BLaER1 treated with 17β-estradiol and CSF1 and Interleukin-3, amounts not matched to agents 10 nM and 100 nM (cell line): ENCODE measurements at regions not wholly inside any gene's neighbourhood (a gene's known extent, or its start where the extent isn't known, plus 50 kb on each side); places are given as distances from the start of the nearest gene placed in this dataset.

ENCODE experiments used
- H3K27ac ChIP-seq, 11 experiments: shearing (Covaris generic); formaldehyde crosslinking; 2 replicates each; pipeline ENCODE4 v1.8.1; 2022
- H3K27me3 ChIP-seq, 11 experiments: shearing (Covaris generic); formaldehyde crosslinking; 2 replicates each; pipeline ENCODE4 v1.8.1; 2022
- H3K36me3 ChIP-seq, 11 experiments: shearing (Covaris generic); formaldehyde crosslinking; 2 replicates each; pipeline ENCODE4 v1.8.1; 2022
- H3K4me1 ChIP-seq, 10 experiments: shearing (Covaris generic); formaldehyde crosslinking; 2 replicates each; pipeline ENCODE4 v1.8.1; 2022
- H3K4me2 ChIP-seq, 11 experiments: shearing (Covaris generic); formaldehyde crosslinking; 2 replicates each; pipeline ENCODE4 v1.8.1; 2022
- H3K4me3 ChIP-seq, 10 experiments: shearing (Covaris generic); formaldehyde crosslinking; 2 replicates each; pipeline ENCODE4 v1.8.1; 2022
- H3K9ac ChIP-seq, 11 experiments: shearing (Covaris generic); formaldehyde crosslinking; 2 replicates each; pipeline ENCODE4 v1.8.1; 2022
- H3K9me3 ChIP-seq, 11 experiments: shearing (Covaris generic); formaldehyde crosslinking; replicated peaks in 1 of 11; 2 replicates each; pipeline ENCODE4 v1.8.1; 2022
- H4K20me1 ChIP-seq, 11 experiments: shearing (Covaris generic); formaldehyde crosslinking; 2 replicates each; pipeline ENCODE4 v1.8.1; 2022
- Cebpa-rat ChIP-seq, 11 experiments: shearing (Covaris generic); IDR thresholded peaks; 2 replicates each; pipeline ENCODE4 v1.8.1; 2022

DNA sequence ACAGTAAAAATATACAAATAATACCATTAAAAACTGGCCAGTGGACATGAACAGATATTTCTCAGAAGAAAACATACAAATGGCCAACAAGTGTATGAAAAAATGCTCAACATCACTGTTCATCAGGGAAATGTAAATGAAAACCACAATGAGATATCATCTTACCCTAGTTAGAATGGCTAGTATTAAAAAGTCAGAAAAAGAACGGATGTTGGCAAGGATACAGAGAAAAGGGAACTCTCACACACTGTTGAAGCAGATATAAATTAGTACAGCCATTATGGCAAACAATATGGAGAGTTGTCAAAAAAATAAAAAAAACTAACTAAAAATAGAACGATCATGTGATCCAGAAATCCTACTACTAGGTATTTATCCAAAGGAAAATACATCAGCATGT lies 222.7 kb upstream of the NAALADL2 start:
- H3K9ac ChIP-seq = no peak overlapping the region
- H4K20me1 ChIP-seq = no peaks in the 10 kb centered on the region; a peak in 1 of 22 replicates
- no peaks in the 10 kb centered on the region for H3K27me3 ChIP-seq
- H3K27ac ChIP-seq = no peak overlapping the region
- H3K4me1 ChIP-seq = no peaks in the 10 kb centered on the region
- H3K4me2 ChIP-seq = no peak overlapping the region
- 0 out of 22 replicates have a peak, but pooled peaks cover 0 to 5% (median 0%) of the 10 kb centered on the region in 11 experiments for H3K9me3 ChIP-seq
- no peaks in the 10 kb centered on the region for H3K36me3 ChIP-seq
- H3K4me3 ChIP-seq = no peak overlapping the region
- no peak for TF ChIP-seq Cebpa-rat (IDR thresholded peaks at IDR 0.05)

DNA sequence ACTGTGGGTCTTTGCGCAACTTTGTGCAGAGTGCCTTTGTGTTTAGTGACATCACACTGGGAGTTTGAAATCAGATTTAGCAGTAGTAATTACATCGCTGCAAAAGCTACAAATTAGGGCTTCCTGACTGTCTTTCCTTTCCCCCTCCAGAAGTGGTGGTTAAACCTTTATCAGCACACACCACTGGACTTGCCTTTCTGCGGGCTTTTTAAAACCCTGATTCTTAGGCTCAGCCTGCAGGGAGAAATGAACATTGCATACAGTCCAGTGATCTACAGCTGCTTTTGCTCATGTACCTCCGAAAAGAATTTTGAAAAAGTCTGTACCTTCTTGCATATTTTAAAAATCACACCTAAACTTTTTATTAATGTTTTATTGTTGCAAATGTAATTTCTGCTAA lies 219.7 kb upstream of the NAALADL2 start:
- H3K36me3 ChIP-seq = no peaks in the 10 kb centered on the region
- H3K4me1 ChIP-seq = no peaks in the 10 kb centered on the region
- H4K20me1 ChIP-seq = no peaks in the 10 kb centered on the region; a peak in 2 of 22 replicates
- no peak overlapping the region for H3K27ac ChIP-seq
- TF ChIP-seq Cebpa-rat (IDR thresholded peaks at IDR 0.05) = no peak
- no peak overlapping the region for H3K4me2 ChIP-seq
- H3K4me3 ChIP-seq = no peak overlapping the region
- no peaks in the 10 kb centered on the region for H3K27me3 ChIP-seq
- no peak overlapping the region for H3K9ac ChIP-seq
- H3K9me3 ChIP-seq = 0 out of 22 replicates have a peak, but pooled peaks cover 0 to 5% (median 0%) of the 10 kb centered on the region in 11 experiments

DNA sequence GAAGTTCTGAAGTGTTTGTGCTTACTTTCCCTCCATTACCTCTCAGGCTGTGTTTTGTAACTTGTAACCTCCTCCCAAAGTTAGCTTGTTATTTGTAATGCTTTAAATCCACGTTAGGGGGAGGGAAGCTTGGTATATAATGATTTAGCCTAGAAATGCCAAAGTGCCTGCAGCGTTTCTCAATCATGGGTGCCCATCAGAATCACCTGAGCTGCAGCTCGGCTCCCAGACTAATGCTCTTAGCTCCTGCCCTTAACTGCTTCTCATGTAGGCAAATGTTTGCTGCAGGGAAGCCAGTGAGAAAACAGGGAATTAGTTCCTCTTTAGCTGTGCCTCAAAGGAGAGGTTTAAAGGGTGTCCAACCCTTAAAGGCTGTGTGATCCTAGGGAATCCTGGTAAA lies 219.2 kb upstream of the NAALADL2 start:
- no peak overlapping the region for H3K4me3 ChIP-seq
- no peaks in the 10 kb centered on the region; a peak in 2 of 22 replicates for H4K20me1 ChIP-seq
- H3K4me2 ChIP-seq = no peak overlapping the region
- no peak overlapping the region for H3K9ac ChIP-seq
- no peaks in the 10 kb centered on the region for H3K36me3 ChIP-seq
- no peaks in the 10 kb centered on the region for H3K27me3 ChIP-seq
- H3K9me3 ChIP-seq = 0 out of 22 replicates have a peak, but pooled peaks cover 0 to 5% (median 0%) of the 10 kb centered on the region in 11 experiments
- no peak for TF ChIP-seq Cebpa-rat (IDR thresholded peaks at IDR 0.05)
- H3K27ac ChIP-seq = no peak overlapping the region
- H3K4me1 ChIP-seq = no peaks in the 10 kb centered on the region

DNA sequence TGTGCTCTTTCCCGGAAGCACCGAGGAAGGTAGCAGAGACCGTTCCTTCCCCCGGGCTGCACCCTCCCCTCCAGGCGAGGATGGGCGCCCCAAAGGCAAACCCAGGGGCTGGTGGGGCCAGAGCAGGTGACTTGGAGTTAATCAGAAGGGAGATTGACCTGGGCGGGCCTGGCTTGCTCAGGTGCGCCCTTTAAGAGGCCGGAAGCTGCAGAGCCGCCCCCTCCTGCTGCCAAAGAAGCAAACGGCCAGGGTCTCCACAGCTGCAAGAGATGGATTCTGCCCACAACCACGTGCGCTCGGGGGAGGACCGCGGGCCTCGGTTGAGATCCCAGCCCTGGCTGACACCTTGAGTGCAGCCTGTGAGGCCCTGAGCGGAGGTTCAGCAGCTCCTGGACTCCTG lies 218.2 kb upstream of the NAALADL2 start:
- H3K27me3 ChIP-seq = no peaks in the 10 kb centered on the region
- no peaks in the 10 kb centered on the region for H3K36me3 ChIP-seq
- TF ChIP-seq Cebpa-rat (IDR thresholded peaks at IDR 0.05) = no peak
- H3K9me3 ChIP-seq = 0 out of 22 replicates have a peak, but pooled peaks cover 0 to 5% (median 0%) of the 10 kb centered on the region in 11 experiments
- no peak overlapping the region for H3K4me2 ChIP-seq
- H3K4me3 ChIP-seq = no peak overlapping the region
- no peak overlapping the region for H3K27ac ChIP-seq
- no peak overlapping the region for H3K9ac ChIP-seq
- H3K4me1 ChIP-seq = no peaks in the 10 kb centered on the region
- H4K20me1 ChIP-seq = no peaks in the 10 kb centered on the region; a peak in 2 of 22 replicates

DNA sequence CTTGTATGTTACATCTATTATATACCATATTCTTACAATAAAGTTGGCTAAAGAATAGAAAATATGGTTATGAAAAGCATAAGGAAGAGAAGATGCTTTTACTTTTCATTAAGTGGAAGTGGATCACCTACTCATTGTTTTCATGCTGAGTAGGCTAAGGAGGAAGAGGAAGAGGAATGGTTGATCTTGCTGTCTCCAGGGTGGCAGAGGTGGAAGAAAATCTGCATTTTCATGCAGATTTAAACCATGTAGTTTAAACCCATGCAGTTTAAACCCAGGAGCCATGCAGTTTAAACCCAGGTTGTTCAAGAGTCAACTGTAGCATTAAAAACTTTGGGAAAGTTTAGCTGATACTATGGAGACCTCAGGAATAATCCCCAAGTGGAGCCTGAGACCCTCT lies 214.8 kb upstream of the NAALADL2 start:
- no peaks in the 10 kb centered on the region for H3K27me3 ChIP-seq
- no peak overlapping the region for H3K27ac ChIP-seq
- no peak overlapping the region for H3K4me3 ChIP-seq
- H3K9ac ChIP-seq = no peak overlapping the region
- H3K9me3 ChIP-seq = 0 out of 22 replicates have a peak, but pooled peaks cover 0 to 5% (median 0%) of the 10 kb centered on the region in 11 experiments
- H3K36me3 ChIP-seq = no peaks in the 10 kb centered on the region
- no peaks in the 10 kb centered on the region for H3K4me1 ChIP-seq
- no peaks in the 10 kb centered on the region; a peak in 2 of 22 replicates for H4K20me1 ChIP-seq
- no peak for TF ChIP-seq Cebpa-rat (IDR thresholded peaks at IDR 0.05)
- no peak overlapping the region for H3K4me2 ChIP-seq

DNA sequence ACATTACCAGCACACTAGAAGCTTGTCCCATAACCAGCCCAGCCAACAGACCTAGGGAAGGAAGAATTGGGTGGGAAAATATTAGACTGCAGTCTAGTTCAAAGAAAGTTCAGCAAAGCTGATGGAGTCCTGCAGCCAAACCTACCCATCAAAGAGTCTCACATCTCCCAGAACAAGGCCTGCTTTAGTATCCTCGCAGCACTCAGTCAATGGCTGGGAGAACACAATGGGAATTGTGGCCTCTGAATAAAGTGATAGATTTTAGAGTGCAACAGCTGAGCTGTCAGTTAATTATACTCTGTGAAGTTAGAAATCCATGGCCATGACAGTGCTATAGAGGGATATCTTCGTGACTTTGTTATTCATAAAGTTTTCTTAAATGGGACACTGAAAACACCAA lies 207.2 kb upstream of the NAALADL2 start:
- Histone ChIP-seq H3K36me3 (no peaks in the 10 kb centered on the region), H4K20me1 (no peaks in the 10 kb centered on the region), H3K4me2 (no peak overlapping the region), H3K4me3 (no peak overlapping the region), H3K9me3 (no peaks in the 10 kb centered on the region; a peak in 1 of 22 replicates), H3K27me3 (no peaks in the 10 kb centered on the region), H3K9ac (no peak overlapping the region), H3K27ac (no peak overlapping the region), H3K4me1 (no peaks in the 10 kb centered on the region)
- TF ChIP-seq Cebpa-rat (IDR thresholded peaks at IDR 0.05) = no peak

DNA sequence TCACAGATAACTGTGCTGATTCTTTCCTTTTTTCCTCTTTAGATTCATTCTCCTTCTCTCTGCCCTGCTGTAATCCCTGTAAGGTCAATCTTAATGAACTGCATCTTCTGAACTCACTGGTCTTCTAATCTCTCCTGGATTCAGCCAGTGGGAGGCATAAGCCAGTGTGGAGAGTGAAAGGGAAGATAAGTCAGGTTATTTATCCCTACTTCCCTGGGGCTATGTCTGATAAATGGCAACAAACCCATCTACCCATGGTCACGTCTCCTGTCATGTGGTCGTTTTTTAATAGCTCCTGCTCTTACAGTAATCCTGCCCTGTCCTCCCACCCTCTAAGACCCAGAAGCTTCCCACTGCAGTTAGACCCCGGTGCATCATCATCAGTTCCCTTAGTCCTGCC lies 199.6 kb upstream of the NAALADL2 start:
- H3K9ac ChIP-seq = no peak overlapping the region
- H3K27ac ChIP-seq = no peak overlapping the region
- H3K4me2 ChIP-seq = no peak overlapping the region
- no peaks in the 10 kb centered on the region for H4K20me1 ChIP-seq
- H3K27me3 ChIP-seq = no peaks in the 10 kb centered on the region
- no peak for TF ChIP-seq Cebpa-rat (IDR thresholded peaks at IDR 0.05)
- no peaks in the 10 kb centered on the region for H3K36me3 ChIP-seq
- H3K4me1 ChIP-seq = no peaks in the 10 kb centered on the region
- no peaks in the 10 kb centered on the region for H3K9me3 ChIP-seq
- no peak overlapping the region for H3K4me3 ChIP-seq

DNA sequence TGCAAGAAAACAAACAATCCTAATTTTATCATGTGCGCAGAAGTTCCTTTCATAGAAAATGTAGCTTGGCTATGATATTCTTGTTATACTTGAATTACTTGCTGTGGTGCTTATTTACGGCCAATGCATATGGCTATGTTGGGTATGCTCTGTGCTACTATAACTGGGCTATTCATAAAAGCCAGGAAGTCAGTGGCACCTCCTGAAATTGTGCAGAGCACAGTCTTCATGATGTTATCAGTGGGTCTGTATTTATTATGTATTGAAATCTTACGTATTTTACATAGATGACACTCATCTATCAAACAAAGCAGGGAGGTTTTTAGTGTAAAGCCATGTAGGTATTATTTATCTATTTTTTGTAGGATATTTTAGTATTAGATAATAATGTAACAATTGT lies 196.5 kb upstream of the NAALADL2 start:
- no peak overlapping the region for H3K4me3 ChIP-seq
- no peak overlapping the region for H3K4me2 ChIP-seq
- no peak overlapping the region for H3K9ac ChIP-seq
- H3K9me3 ChIP-seq = no peaks in the 10 kb centered on the region
- H3K4me1 ChIP-seq = no peaks in the 10 kb centered on the region
- no peaks in the 10 kb centered on the region for H3K27me3 ChIP-seq
- H3K27ac ChIP-seq = no peak overlapping the region
- no peaks in the 10 kb centered on the region for H4K20me1 ChIP-seq
- H3K36me3 ChIP-seq = no peaks in the 10 kb centered on the region
- TF ChIP-seq Cebpa-rat (IDR thresholded peaks at IDR 0.05) = no peak

DNA sequence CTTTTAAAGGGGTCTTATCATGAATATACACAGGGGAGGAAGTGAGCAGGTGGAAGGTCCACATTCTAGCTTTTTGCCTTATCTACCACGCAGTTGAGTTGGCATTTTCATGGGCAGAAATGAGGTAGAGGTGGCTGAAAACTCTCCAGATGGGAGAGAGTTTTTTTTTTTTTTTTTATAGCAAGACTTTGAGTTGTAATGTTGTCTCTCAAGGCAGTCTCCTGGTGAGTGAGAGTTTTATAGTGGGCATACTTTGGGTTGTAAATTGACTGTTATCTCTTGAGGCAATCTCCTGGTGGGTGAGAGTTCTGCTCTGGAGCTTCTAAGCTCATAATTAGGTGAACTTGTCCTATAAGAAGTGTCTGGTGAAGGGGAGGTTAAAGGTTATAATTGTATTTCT lies 191.7 kb upstream of the NAALADL2 start:
- H3K4me3 ChIP-seq = no peak overlapping the region
- no peak overlapping the region for H3K27ac ChIP-seq
- no peaks in the 10 kb centered on the region for H3K9me3 ChIP-seq
- H3K9ac ChIP-seq = no peak overlapping the region
- no peak for TF ChIP-seq Cebpa-rat (IDR thresholded peaks at IDR 0.05)
- H4K20me1 ChIP-seq = no peaks in the 10 kb centered on the region
- H3K27me3 ChIP-seq = no peaks in the 10 kb centered on the region
- H3K4me1 ChIP-seq = no peaks in the 10 kb centered on the region
- no peaks in the 10 kb centered on the region for H3K36me3 ChIP-seq
- H3K4me2 ChIP-seq = no peak overlapping the region

DNA sequence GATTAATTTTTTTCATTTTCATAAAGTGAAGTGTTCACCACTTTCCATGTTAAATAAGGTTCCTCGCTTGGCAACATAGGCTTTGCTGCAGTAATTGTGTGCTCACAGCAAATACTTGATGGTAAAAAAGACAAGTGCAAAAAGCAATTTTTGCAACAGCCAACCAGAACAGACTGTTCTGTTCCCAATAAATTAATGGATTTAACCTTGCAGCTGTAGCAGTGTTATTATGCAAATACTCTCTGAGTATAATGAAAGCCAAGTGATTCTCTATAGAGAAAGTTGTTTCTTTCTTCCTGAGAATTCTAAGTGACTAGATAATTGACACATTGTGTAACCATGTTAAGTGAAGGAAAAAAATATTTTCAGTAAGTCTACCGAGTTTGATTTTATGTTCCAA lies 183.7 kb upstream of the NAALADL2 start:
- H3K36me3 ChIP-seq = no peaks in the 10 kb centered on the region
- H4K20me1 ChIP-seq = no peaks in the 10 kb centered on the region
- no peaks in the 10 kb centered on the region for H3K27me3 ChIP-seq
- no peak overlapping the region for H3K4me3 ChIP-seq
- no peaks in the 10 kb centered on the region for H3K9me3 ChIP-seq
- no peak overlapping the region for H3K27ac ChIP-seq
- no peak overlapping the region for H3K9ac ChIP-seq
- no peaks in the 10 kb centered on the region for H3K4me1 ChIP-seq
- no peak for TF ChIP-seq Cebpa-rat (IDR thresholded peaks at IDR 0.05)
- no peak overlapping the region for H3K4me2 ChIP-seq
